ENCODE measurements at regions not wholly inside any gene's neighbourhood (a gene's known extent, or its start where the extent isn't known, plus 50 kb on each side); places are given as distances from the start of the nearest gene placed in this dataset.
A peak's percentile ranks its signal among the peaks of the same experiment; 100 is the strongest.

GRCh38 chr3:30299674-30300385, 306.6 kb upstream of the TGFBR2 start:
- Mint-ChIP-seq H3K27me3 (ENCODE audit: low read depth in 3 of 3) (no peaks in the 10 kb centered on the region), H3K4me3 (no peak overlapping the region), H3K4me1 (peaks cover 5% of the 10 kb centered on the region), H3K9me3 (peaks cover 0 to 4% (median 2%) of the 10 kb centered on the region in 7 donors), H3K27ac (no peak overlapping the region), H3K36me3 (no peaks in the 10 kb centered on the region)
- Histone ChIP-seq H3K4me2 (replicated peaks; ENCODE audit: extremely low read depth, low read length, poor library complexity, severe bottlenecking) (no peak overlapping the region), H3K4me3 (replicated peaks in 1 of 3; ENCODE audit: low read depth in 2 of 3, low read length in 3 of 3) (no peak overlapping the region), H2AFZ (ENCODE audit: insufficient read depth, low read depth, low read length, poor library complexity, severe bottlenecking) (no peak overlapping the region), H4K20me1 (ENCODE audit: insufficient read depth, low read length) (no peaks in the 10 kb centered on the region), H3K79me2 (ENCODE audit: insufficient read depth, low read length) (no peaks in the 10 kb centered on the region), H3K27ac (ENCODE audit: low read depth in 1 of 2, low read length in 2 of 2) (no peak overlapping the region), H3K27me3 (ENCODE audit: control insufficient read depth in 2 of 2, insufficient read depth in 2 of 2, low read length in 2 of 2) (no peaks in the 10 kb centered on the region), H3K4me1 (ENCODE audit: control insufficient read depth in 1 of 2, insufficient read depth in 2 of 2, low read length in 2 of 2) (no peaks in the 10 kb centered on the region), H3K9me3 (replicated peaks in 1 of 2; ENCODE audit: control insufficient read depth in 1 of 2, insufficient read depth in 1 of 2, low read length in 2 of 2) (peaks cover 0 to 3% of the 10 kb centered on the region in 2 donors), H3K36me3 (replicated peaks in 1 of 2; ENCODE audit: control insufficient read depth in 1 of 2, insufficient read depth in 2 of 2, low read length in 2 of 2) (no peaks in the 10 kb centered on the region), H3K9ac (ENCODE audit: insufficient read depth, low read length, poor library complexity, severe bottlenecking) (no peak overlapping the region)
- DNase-seq = no peak
- TF ChIP-seq, protein P1, sequence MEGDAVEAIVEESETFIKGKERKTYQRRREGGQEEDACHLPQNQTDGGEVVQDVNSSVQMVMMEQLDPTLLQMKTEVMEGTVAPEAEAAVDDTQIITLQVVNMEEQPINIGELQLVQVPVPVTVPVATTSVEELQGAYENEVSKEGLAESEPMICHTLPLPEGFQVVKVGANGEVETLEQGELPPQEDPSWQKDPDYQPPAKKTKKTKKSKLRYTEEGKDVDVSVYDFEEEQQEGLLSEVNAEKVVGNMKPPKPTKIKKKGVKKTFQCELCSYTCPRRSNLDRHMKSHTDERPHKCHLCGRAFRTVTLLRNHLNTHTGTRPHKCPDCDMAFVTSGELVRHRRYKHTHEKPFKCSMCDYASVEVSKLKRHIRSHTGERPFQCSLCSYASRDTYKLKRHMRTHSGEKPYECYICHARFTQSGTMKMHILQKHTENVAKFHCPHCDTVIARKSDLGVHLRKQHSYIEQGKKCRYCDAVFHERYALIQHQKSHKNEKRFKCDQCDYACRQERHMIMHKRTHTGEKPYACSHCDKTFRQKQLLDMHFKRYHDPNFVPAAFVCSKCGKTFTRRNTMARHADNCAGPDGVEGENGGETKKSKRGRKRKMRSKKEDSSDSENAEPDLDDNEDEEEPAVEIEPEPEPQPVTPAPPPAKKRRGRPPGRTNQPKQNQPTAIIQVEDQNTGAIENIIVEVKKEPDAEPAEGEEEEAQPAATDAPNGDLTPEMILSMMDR (IDR thresholded peaks at IDR 0.05) = no peak
- intact Hi-C loops (cut with micrococcal nuclease) = no loop called here
- no CpG with 5 or more reads among the region's 3 CpGs for WGBS (ENCODE audit: insufficient coverage)

DNA sequence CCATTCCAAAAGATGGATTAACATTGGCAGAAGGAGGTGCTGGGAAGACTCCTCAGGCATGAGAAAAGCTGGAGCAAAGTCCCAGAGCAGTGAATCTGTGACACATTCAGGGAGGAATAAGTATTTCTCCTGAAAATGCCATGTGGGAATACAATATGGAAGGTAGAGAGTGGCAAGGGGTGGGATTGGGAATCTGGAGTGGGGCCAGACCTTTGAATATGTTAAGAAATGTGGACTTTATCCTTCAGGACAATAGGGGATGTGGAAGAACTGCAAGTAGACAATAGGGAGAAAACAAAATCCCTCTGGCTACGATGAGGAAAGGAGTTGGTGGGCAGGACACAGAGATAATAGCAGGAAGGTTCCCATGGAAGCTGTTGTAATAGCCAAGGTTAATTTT, 305.6 kb upstream of the TGFBR2 start:
- H4K20me1 ChIP-seq (ENCODE audit: insufficient read depth, low read length) = no peaks in the 10 kb centered on the region
- H3K4me3 Mint-ChIP-seq = peak overlapping the region in 1 of 2 donors; percentile 7
- no peaks in the 10 kb centered on the region for H3K27me3 Mint-ChIP-seq (ENCODE audit: low read depth in 3 of 3)
- H3K9me3 Mint-ChIP-seq = peaks cover 0 to 5% (median 3%) of the 10 kb centered on the region in 7 donors
- H3K4me3 ChIP-seq (replicated peaks in 1 of 3; ENCODE audit: low read depth in 2 of 3, low read length in 3 of 3) = no peak overlapping the region
- intact Hi-C loops (cut with micrococcal nuclease) = no loop called here
- DNase-seq = no peak
- no peaks in the 10 kb centered on the region for H3K36me3 ChIP-seq (replicated peaks in 1 of 2; ENCODE audit: control insufficient read depth in 1 of 2, insufficient read depth in 2 of 2, low read length in 2 of 2)
- no peaks in the 10 kb centered on the region for H3K36me3 Mint-ChIP-seq
- H3K4me2 ChIP-seq (replicated peaks; ENCODE audit: extremely low read depth, low read length, poor library complexity, severe bottlenecking) = no peak overlapping the region
- H3K4me1 ChIP-seq (ENCODE audit: control insufficient read depth in 1 of 2, insufficient read depth in 2 of 2, low read length in 2 of 2) = no peaks in the 10 kb centered on the region
- H3K9me3 ChIP-seq (replicated peaks in 1 of 2; ENCODE audit: control insufficient read depth in 1 of 2, insufficient read depth in 1 of 2, low read length in 2 of 2) = peaks cover 0 to 3% of the 10 kb centered on the region in 2 donors
- peaks cover 5% of the 10 kb centered on the region for H3K4me1 Mint-ChIP-seq
- no peak overlapping the region for H3K27ac ChIP-seq (ENCODE audit: low read depth in 1 of 2, low read length in 2 of 2)
- H3K79me2 ChIP-seq (ENCODE audit: insufficient read depth, low read length) = no peaks in the 10 kb centered on the region
- no CpG with 5 or more reads among the region's 1 CpG for WGBS (ENCODE audit: insufficient coverage)
- no peaks in the 10 kb centered on the region for H3K27me3 ChIP-seq (ENCODE audit: control insufficient read depth in 2 of 2, insufficient read depth in 2 of 2, low read length in 2 of 2)
- no peak overlapping the region for H2AFZ ChIP-seq (ENCODE audit: insufficient read depth, low read depth, low read length, poor library complexity, severe bottlenecking)
- TF ChIP-seq, protein P1 (IDR thresholded peaks at IDR 0.05) = no peak
- no peak overlapping the region for H3K9ac ChIP-seq (ENCODE audit: insufficient read depth, low read length, poor library complexity, severe bottlenecking)
- no peak overlapping the region for H3K27ac Mint-ChIP-seq

Measured in CD14-positive monocyte (primary cell).